ENCODE measurements at regions not wholly inside any gene's neighbourhood (a gene's known extent, or its start where the extent isn't known, plus 50 kb on each side); places are given as distances from the start of the nearest gene placed in this dataset.

DNA sequence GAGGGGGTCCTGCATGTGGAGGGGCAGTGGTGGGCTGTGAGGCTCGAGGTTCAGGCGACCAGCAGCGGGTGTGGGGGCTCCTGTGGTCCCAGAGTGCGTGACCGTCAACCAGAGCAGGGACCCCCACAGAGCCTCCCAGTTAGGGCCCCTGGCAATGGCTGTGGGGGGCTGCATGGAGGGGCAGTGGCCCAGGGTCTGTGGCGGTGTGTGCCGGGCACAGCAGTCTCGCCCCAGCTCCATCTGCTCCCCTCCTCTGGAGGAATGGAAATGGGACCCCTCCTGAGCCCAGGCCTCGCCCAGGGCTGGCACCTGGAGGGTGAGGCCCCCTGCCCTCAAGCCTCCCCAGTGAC is 210.8 kb upstream of the C14orf180 start:
- H3K27me3 ChIP-seq (ENCODE audit: insufficient read depth, poor library complexity, severe bottlenecking), result peaks cover 69% of the 10 kb centered on the region
- TF ChIP-seq, protein P1, sequence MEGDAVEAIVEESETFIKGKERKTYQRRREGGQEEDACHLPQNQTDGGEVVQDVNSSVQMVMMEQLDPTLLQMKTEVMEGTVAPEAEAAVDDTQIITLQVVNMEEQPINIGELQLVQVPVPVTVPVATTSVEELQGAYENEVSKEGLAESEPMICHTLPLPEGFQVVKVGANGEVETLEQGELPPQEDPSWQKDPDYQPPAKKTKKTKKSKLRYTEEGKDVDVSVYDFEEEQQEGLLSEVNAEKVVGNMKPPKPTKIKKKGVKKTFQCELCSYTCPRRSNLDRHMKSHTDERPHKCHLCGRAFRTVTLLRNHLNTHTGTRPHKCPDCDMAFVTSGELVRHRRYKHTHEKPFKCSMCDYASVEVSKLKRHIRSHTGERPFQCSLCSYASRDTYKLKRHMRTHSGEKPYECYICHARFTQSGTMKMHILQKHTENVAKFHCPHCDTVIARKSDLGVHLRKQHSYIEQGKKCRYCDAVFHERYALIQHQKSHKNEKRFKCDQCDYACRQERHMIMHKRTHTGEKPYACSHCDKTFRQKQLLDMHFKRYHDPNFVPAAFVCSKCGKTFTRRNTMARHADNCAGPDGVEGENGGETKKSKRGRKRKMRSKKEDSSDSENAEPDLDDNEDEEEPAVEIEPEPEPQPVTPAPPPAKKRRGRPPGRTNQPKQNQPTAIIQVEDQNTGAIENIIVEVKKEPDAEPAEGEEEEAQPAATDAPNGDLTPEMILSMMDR (IDR thresholded peaks at IDR 0.05; ENCODE audit: poor library complexity, severe bottlenecking), result no peak
- no peak for ATAC-seq (ENCODE audit: low read depth)

DNA sequence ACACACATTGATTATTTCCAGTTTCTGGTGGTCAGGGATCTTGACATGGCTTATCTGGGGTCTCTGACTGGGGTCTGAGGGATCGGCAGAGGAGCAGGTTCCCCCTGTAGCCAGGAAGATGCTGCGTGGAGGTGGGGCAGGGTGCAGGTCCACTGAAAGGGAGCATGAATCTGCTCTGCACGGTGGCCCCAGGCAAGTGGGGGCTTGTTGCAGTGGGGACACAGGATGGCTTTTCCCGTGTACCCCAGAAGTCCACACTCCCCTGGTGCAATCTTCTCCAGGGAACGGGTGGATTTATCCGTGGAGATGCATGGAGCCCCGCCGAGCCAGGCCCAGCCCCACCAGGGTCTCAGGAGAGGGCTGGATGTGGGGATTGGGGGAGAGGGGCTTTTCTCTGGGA is 210.4 kb upstream of the C14orf180 start:
- DNase-seq (ENCODE audit: low spot score), result peak; percentile 45
- TF ChIP-seq, protein P1 (IDR thresholded peaks at IDR 0.05; ENCODE audit: poor library complexity, severe bottlenecking), result no peak
- no peaks in the 10 kb centered on the region for H3K4me1 ChIP-seq (ENCODE audit: insufficient read depth, poor library complexity, severe bottlenecking)
- H3K36me3 ChIP-seq (ENCODE audit: low read depth), result no peaks in the 10 kb centered on the region
- H3K27ac ChIP-seq (ENCODE audit: poor library complexity, severe bottlenecking), result no peak overlapping the region
- H3K4me3 ChIP-seq (ENCODE audit: severe bottlenecking), result no peak overlapping the region
- peaks cover 69% of the 10 kb centered on the region for H3K27me3 ChIP-seq (ENCODE audit: insufficient read depth, poor library complexity, severe bottlenecking)
- no peaks in the 10 kb centered on the region for H3K9me3 ChIP-seq (ENCODE audit: severe bottlenecking)
- no peak for ATAC-seq (ENCODE audit: low read depth)

More for the DNA sequence above, 210.8 kb upstream of the C14orf180 start:
- DNase-seq (ENCODE audit: low spot score), result peak; percentile 58
- no peak overlapping the region for H3K27ac ChIP-seq (ENCODE audit: poor library complexity, severe bottlenecking)
- H3K9me3 ChIP-seq (ENCODE audit: severe bottlenecking), result no peaks in the 10 kb centered on the region
- H3K4me1 ChIP-seq (ENCODE audit: insufficient read depth, poor library complexity, severe bottlenecking), result no peaks in the 10 kb centered on the region
- no peak overlapping the region for H3K4me3 ChIP-seq (ENCODE audit: severe bottlenecking)
- H3K36me3 ChIP-seq (ENCODE audit: low read depth), result no peaks in the 10 kb centered on the region

DNA sequence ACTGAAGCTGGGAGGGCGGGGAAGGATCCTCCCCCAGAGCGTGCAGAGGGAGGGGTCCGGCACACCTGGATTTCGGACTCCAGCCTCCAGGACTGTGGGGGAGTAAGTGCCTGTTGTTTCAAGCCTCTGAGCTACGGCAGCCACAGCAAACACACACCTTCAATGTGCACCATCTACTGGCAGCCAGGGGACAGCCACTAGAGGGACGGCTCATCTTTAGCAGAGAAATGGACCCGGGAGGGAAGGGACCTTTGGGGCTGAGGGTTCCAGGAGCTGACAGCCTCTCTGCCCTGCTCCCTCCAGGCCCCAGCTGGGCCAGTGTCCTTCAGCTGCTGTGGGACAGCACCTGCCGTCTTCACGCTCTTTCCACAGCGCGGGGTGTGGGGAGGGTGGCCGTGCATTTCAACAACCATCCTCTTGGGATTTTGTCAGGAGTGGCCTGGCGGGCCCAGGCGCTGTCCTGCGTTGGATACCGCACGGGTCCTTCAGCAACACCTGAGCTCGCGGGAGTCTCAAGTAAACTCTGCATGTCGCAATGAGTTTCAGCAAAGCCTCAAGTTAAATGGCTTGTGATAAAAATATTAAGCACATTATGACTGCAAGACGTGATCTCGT is 209.2 kb upstream of the C14orf180 start:
- H3K9me3 ChIP-seq (ENCODE audit: severe bottlenecking), result no peaks in the 10 kb centered on the region
- TF ChIP-seq, protein P1 (IDR thresholded peaks at IDR 0.05; ENCODE audit: poor library complexity, severe bottlenecking), result peak; percentile 37
- H3K4me3 ChIP-seq (ENCODE audit: severe bottlenecking), result no peak overlapping the region
- no peaks in the 10 kb centered on the region for H3K4me1 ChIP-seq (ENCODE audit: insufficient read depth, poor library complexity, severe bottlenecking)
- H3K36me3 ChIP-seq (ENCODE audit: low read depth), result no peaks in the 10 kb centered on the region
- ATAC-seq (ENCODE audit: low read depth), result peak; percentile 67
- H3K27ac ChIP-seq (ENCODE audit: poor library complexity, severe bottlenecking), result no peak overlapping the region
- H3K27me3 ChIP-seq (ENCODE audit: insufficient read depth, poor library complexity, severe bottlenecking), result peaks cover 61% of the 10 kb centered on the region
- peak; percentile 47 for DNase-seq (ENCODE audit: low spot score)

DNA sequence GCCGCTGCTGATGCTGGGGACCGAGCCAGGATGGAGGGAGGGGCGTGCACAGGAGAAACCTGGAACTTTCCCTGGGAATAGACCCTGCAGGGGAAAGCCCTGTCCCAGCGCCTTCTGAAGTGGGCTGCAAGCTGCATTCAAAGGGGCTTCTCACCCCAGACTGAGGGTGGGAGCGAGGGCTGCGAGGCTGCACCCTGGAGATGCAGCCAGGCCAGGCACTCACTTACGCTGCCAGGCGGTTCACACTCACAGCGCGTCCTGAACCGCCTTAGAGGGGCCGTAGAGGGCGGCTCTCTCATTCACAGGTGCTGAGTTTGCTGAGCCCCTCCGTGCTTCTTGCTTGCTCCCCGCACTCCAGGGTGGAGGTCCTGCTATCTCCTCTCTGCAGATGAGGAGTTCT is 208.5 kb upstream of the C14orf180 start:
- ATAC-seq (ENCODE audit: low read depth), result no peak
- TF ChIP-seq, protein P1 (IDR thresholded peaks at IDR 0.05; ENCODE audit: poor library complexity, severe bottlenecking), result no peak
- Histone ChIP-seq H3K4me3 (ENCODE audit: severe bottlenecking) (no peak overlapping the region), H3K36me3 (ENCODE audit: low read depth) (no peaks in the 10 kb centered on the region), H3K9me3 (ENCODE audit: severe bottlenecking) (no peaks in the 10 kb centered on the region), H3K27me3 (ENCODE audit: insufficient read depth, poor library complexity, severe bottlenecking) (peaks cover 54% of the 10 kb centered on the region), H3K27ac (ENCODE audit: poor library complexity, severe bottlenecking) (no peak overlapping the region), H3K4me1 (ENCODE audit: insufficient read depth, poor library complexity, severe bottlenecking) (no peaks in the 10 kb centered on the region)
- peak; percentile 52 for DNase-seq (ENCODE audit: low spot score)

DNA sequence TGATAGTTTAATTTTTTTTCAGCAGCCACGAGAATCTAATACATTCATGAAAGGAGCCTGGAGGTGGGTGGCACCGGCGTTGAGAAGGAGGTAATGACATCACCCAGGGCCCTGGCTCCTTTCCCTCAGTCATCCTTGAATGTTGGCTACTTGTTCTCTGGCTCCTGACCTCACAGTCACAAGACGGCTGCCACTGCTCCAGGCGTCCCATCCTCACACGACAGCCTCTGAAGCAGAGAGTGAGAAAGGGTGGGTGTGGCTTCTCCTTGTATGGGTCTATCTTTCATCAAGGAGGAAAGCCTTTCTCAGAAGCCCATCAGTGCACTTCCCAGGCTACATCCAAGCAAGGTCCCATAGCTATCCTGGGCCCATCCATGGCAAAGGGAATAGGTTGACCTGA is 207.6 kb upstream of the C14orf180 start:
- Histone ChIP-seq H3K4me1 (ENCODE audit: insufficient read depth, poor library complexity, severe bottlenecking) (no peaks in the 10 kb centered on the region), H3K27me3 (ENCODE audit: insufficient read depth, poor library complexity, severe bottlenecking) (peaks cover 47% of the 10 kb centered on the region), H3K27ac (ENCODE audit: poor library complexity, severe bottlenecking) (no peak overlapping the region), H3K9me3 (ENCODE audit: severe bottlenecking) (no peaks in the 10 kb centered on the region), H3K4me3 (ENCODE audit: severe bottlenecking) (no peak overlapping the region), H3K36me3 (ENCODE audit: low read depth) (no peaks in the 10 kb centered on the region)
- ATAC-seq (ENCODE audit: low read depth) (no peak), DNase-seq (ENCODE audit: low spot score) (peak; percentile 34)
- TF ChIP-seq, protein P1 (IDR thresholded peaks at IDR 0.05; ENCODE audit: poor library complexity, severe bottlenecking), result no peak
